K562 (cell line): ENCODE measurements at regions not wholly inside any gene's neighbourhood (a gene's known extent, or its start where the extent isn't known, plus 50 kb on each side); places are given as distances from the start of the nearest gene placed in this dataset.

Experiments used
- ATAC-seq: fragments of 200-7000 bp; cut with Tn5 transposase; 3 replicates; pipeline ENCODE4 v1.9.1; 2020; ENCODE audit warnings: moderate library complexity
- BruUV-seq: library from RNA; stranded (reverse); fragments of 400-500 nt; replicated peaks from 2 replicates; lab custom pipeline; 2021; lab: Mats Ljungman, UMichigan
- CTCF ChIA-PET: fragments of 300-600 bp; formaldehyde crosslinking; extraction: SDS; loops from one replicate; lab custom pipeline; 2021; ENCODE audit warnings: low intra/inter-chr PET ratio; lab: Yijun Ruan, JAX
- POLR2A ChIA-PET: fragments of 300-600, 350-650 bp; sonication (Branson Sonifier 250); formaldehyde crosslinking; extraction: SDS; loops from one replicate; lab custom pipeline; 2021; ENCODE audit warnings: antibody characterized with exemption, inconsistent platforms; lab: Yijun Ruan, JAX
- DNase-seq, 4 experiments: peaks; one replicate each; pipeline versions ENCODE4 v3.0.0 to v3.0.0-alpha.2; 2011 to 2018; ENCODE audit warnings: low spot score in 3 of 4, mixed read lengths in 3 of 4; ENCODE audit errors: extremely low read depth in 1 of 4
- FAIRE-seq: peaks from 2 replicates; lab custom pipeline; 2011; peaks lifted over from hg19 to GRCh38; lab: Jason Lieb, UNC
- H2AFZ ChIP-seq: 2 replicates; pipeline ENCODE4 v1.6.0; 2011; ENCODE audit warnings: low read depth, low read length, control low read depth, inconsistent platforms
- H3K27ac ChIP-seq: fragments of 200-600 bp; 3 replicates; pipeline ENCODE4 v1.8.0; 2011; ENCODE audit warnings: low read depth, mild to moderate bottlenecking, control low read depth, inconsistent platforms, low read length, moderate library complexity, mixed read lengths; ENCODE audit errors: extremely low read depth
- H3K27me3 ChIP-seq, 2 experiments: fragments of 300-600 bp in 1 of 2; 2 replicates in 1 of 2; 3 replicates in 1 of 2; pipeline versions ENCODE4 v1.6.0 to v1.8.0; 2011; ENCODE audit warnings: inconsistent platforms in 2 of 2, low read length in 2 of 2, mild to moderate bottlenecking in 1 of 2, mixed read lengths in 1 of 2, moderate library complexity in 1 of 2; ENCODE audit not compliant: control insufficient read depth in 2 of 2, insufficient read depth in 2 of 2
- H3K36me3 ChIP-seq: fragments of 300-600 bp; 3 replicates; pipeline ENCODE4 v1.8.0; 2011; ENCODE audit warnings: mild to moderate bottlenecking, low read length, inconsistent platforms; ENCODE audit not compliant: control insufficient read depth, insufficient read depth
- H3K4me1 ChIP-seq, 2 experiments: fragments of 200-600 bp in 1 of 2; replicated peaks in 1 of 2; 2 replicates in 1 of 2; 3 replicates in 1 of 2; pipeline versions ENCODE4 v1.5.1 to v1.8.0; 2011; ENCODE audit warnings: inconsistent platforms in 2 of 2, low read length in 2 of 2, mild to moderate bottlenecking in 1 of 2, mixed read lengths in 1 of 2, moderate library complexity in 1 of 2; ENCODE audit not compliant: control insufficient read depth in 2 of 2, insufficient read depth in 2 of 2
- H3K4me2 ChIP-seq: 2 replicates; pipeline ENCODE4 v1.6.1; 2011; ENCODE audit warnings: low read length, control low read depth, inconsistent platforms, mixed read lengths; ENCODE audit not compliant: insufficient read depth
- H3K4me3 ChIP-seq: fragments of 200-600 bp; sonication (generic), shearing (Covaris generic); 2 replicates; pipeline ENCODE4 v1.5.1; 2016; ENCODE audit warnings: control low read depth, inconsistent platforms
- H3K79me2 ChIP-seq: fragments of 200-600 bp; 3 replicates; pipeline ENCODE4 v1.8.0; 2011; ENCODE audit warnings: low read length, inconsistent platforms; ENCODE audit not compliant: control insufficient read depth, insufficient read depth
- H3K9ac ChIP-seq, 2 experiments: 2 replicates each; pipeline versions ENCODE4 v1.6.0 to v1.6.1; 2011; ENCODE audit warnings: low read depth in 2 of 2, low read length in 2 of 2, control low read depth in 1 of 2, inconsistent platforms in 1 of 2, mild to moderate bottlenecking in 1 of 2, mixed read lengths in 1 of 2; ENCODE audit not compliant: insufficient read depth in 1 of 2
- H3K9me1 ChIP-seq: one replicate; pipeline ENCODE4 v1.6.0; 2011; ENCODE audit warnings: inconsistent platforms, mild to moderate bottlenecking, low read length, moderate library complexity; ENCODE audit not compliant: control insufficient read depth, insufficient read depth
- H3K9me3 ChIP-seq: replicated peaks from 2 replicates; pipeline ENCODE4 v1.5.1; 2011; ENCODE audit warnings: low read depth, low read length, inconsistent platforms; ENCODE audit not compliant: control insufficient read depth, insufficient read depth
- H4K20me1 ChIP-seq: replicated peaks from 2 replicates; pipeline ENCODE4 v1.6.1; 2011; ENCODE audit warnings: low read length, inconsistent platforms, mixed read lengths; ENCODE audit not compliant: control insufficient read depth, insufficient read depth
- ARID3A ChIP-seq: IDR thresholded peaks from 2 replicates; pipeline ENCODE4 v1.6.1; 2012; ENCODE audit warnings: low read depth, low read length, improper control_type of control experiment, borderline replicate concordance
- CAMTA2 ChIP-seq: fragments of 250-450 bp; sonication (Bioruptor Pico); conservative IDR thresholded peaks from 2 replicates; pipeline ENCODE4 v1.5.1; 2022
- CXXC5 ChIP-seq: fragments of 250-450 bp; sonication (Bioruptor Pico); IDR thresholded peaks from 2 replicates; pipeline ENCODE4 v1.8.0; 2022; ENCODE audit warnings: inconsistent platforms, mild to moderate bottlenecking, moderate library complexity
- FOXA3 ChIP-seq, 2 experiments: fragments of 450-650 bp in 1 of 2; sonication (generic) in 1 of 2; formaldehyde crosslinking; IDR thresholded peaks in 1 of 2; conservative IDR thresholded peaks in 1 of 2; 2 replicates each; pipeline versions ENCODE4 v1.4.0 to v1.8.0; 2020 to 2022; ENCODE audit warnings: mild to moderate bottlenecking in 2 of 2, missing genetic modification reagents in 1 of 2
- GATAD2B ChIP-seq: fragments of 450-650 bp; IDR thresholded peaks from 2 replicates; pipeline ENCODE4 v1.6.1; 2017; ENCODE audit warnings: mild to moderate bottlenecking, borderline replicate concordance
- HOMEZ ChIP-seq: fragments of 250-450 bp; sonication (Bioruptor Pico); IDR thresholded peaks from 2 replicates; pipeline ENCODE4 v1.4.0; 2020; ENCODE audit warnings: mild to moderate bottlenecking, moderate library complexity
- KLF13 ChIP-seq: fragments of 450-650 bp; IDR thresholded peaks from 2 replicates; pipeline ENCODE4 v1.6.1; 2016; ENCODE audit warnings: missing genetic modification characterization, low read depth, mild to moderate bottlenecking, missing compliant biosample characterization, moderate library complexity, borderline replicate concordance
- POLR2A ChIP-seq: fragments of 450-650 bp; conservative IDR thresholded peaks from 2 replicates; pipeline ENCODE4 v1.6.1; 2016
- POLR2G ChIP-seq: fragments of 200-400 bp; formaldehyde crosslinking; IDR thresholded peaks from 2 replicates; pipeline ENCODE4 v1.6.1; 2017; ENCODE audit warnings: low read depth, mild to moderate bottlenecking, antibody characterized with exemption, low read length, moderate library complexity
- SMAD4 ChIP-seq: fragments of 250-450 bp; sonication (Bioruptor Pico); conservative IDR thresholded peaks from 2 replicates; pipeline ENCODE4 v1.8.0; 2021; ENCODE audit warnings: inconsistent platforms, mild to moderate bottlenecking, moderate library complexity
- STAT5B ChIP-seq: fragments of 250-450 bp; sonication (Bioruptor Pico); IDR thresholded peaks from 2 replicates; pipeline ENCODE4 v1.8.0; 2021; ENCODE audit warnings: mild to moderate bottlenecking, inconsistent platforms
- TRIM25 ChIP-seq: fragments of 450-650 bp; IDR thresholded peaks from 2 replicates; pipeline ENCODE4 v1.7.0; 2016; ENCODE audit warnings: borderline replicate concordance
- ZBTB17 ChIP-seq: fragments of 450-650 bp; formaldehyde crosslinking; IDR thresholded peaks from 2 replicates; pipeline ENCODE4 v1.4.0; 2020; ENCODE audit warnings: mild to moderate bottlenecking
- ZBTB2 ChIP-seq: fragments of 450-650 bp; IDR thresholded peaks from 2 replicates; pipeline ENCODE4 v1.6.1; 2016; ENCODE audit warnings: antibody characterized with exemption
- ZNF766 ChIP-seq: fragments of 200-800 bp; sonication (Bioruptor generic); conservative IDR thresholded peaks from 2 replicates; pipeline ENCODE4 v1.6.1; 2016; ENCODE audit warnings: missing genetic modification characterization, missing compliant biosample characterization
- WGBS: fragments of 100-300 bp; shearing (Covaris generic); methylation state at CpG from one replicate; pipeline ENCODE4 v1.1.6; 2016; ENCODE audit warnings: low coverage, mixed read lengths; ENCODE audit not compliant: insufficient coverage; ENCODE audit errors: missing lambda C conversion rate; 5-methylcytosine and 5-hydroxymethylcytosine counted together
- in situ Hi-C: fragments of 300-500 bp; cut with MboI; formaldehyde crosslinking; loops from 4 replicates; pipeline ENCODE4 v1.15.0; 2018; ENCODE audit warnings: inconsistent platforms, mixed read lengths
- intact Hi-C: fragments of 100-400 bp; cut with micrococcal nuclease; formaldehyde crosslinking; loops from 2 replicates; pipeline ENCODE4 v1.14.2; 2022

- TF ChIP-seq STAT5B (CRISPR knock-in tag) (no peak), KLF13 (tag) (no peak)
Measured at GRCh38 chr9:68627104-68627503, 77.9 kb upstream of the PIP5K1B start (continued).

GRCh38 chr9:68627594-68627993, 77.4 kb upstream of the PIP5K1B start:
- BruUV-seq: no TSS peak
- ChIA-PET POLR2A (no interaction called here), CTCF (no interaction called here)
- H3K4me2 ChIP-seq: no peak overlapping the region
- intact Hi-C loops (no loop called here), in situ Hi-C loops (no loop called here)
- H2AFZ ChIP-seq: no peak overlapping the region
- H3K27ac ChIP-seq: no peak overlapping the region
- no peaks in the 10 kb centered on the region for H4K20me1 ChIP-seq
- DNase-seq (no peak), FAIRE-seq (no peak), ATAC-seq (no peak)
- H3K9ac ChIP-seq: no peak overlapping the region
- no peaks in the 10 kb centered on the region for H3K36me3 ChIP-seq
- H3K79me2 ChIP-seq: no peaks in the 10 kb centered on the region
- H3K4me3 ChIP-seq: no peak overlapping the region
- H3K9me1 ChIP-seq: no peaks in the 10 kb centered on the region
- H3K9me3 ChIP-seq: no peaks in the 10 kb centered on the region
- peaks cover 0 to 15% of the 10 kb centered on the region in 2 experiments; a peak in 3 of 5 replicates for H3K4me1 ChIP-seq
- 23% methylated on average over 2 of the region's 2 CpGs for WGBS
- H3K27me3 ChIP-seq: no peaks in the 10 kb centered on the region; a peak in 1 of 5 replicates
- TF ChIP-seq GATAD2B: no peak
- TF ChIP-seq POLR2A: no peak
- no peak for TF ChIP-seq ZBTB2
- TF ChIP-seq CXXC5 (CRISPR knock-in tag): no peak
- no peak for TF ChIP-seq ZBTB17 (CRISPR knock-in tag)
- TF ChIP-seq SMAD4 (CRISPR knock-in tag): no peak
- no peak for TF ChIP-seq FOXA3 (CRISPR knock-in tag; conservative IDR thresholded peaks at IDR 0.05 in 1 of 2, IDR thresholded peaks at IDR 0.05 in 1 of 2)
- TF ChIP-seq CAMTA2 (CRISPR knock-in tag): no peak
- TF ChIP-seq TRIM25: no peak
- no peak for TF ChIP-seq POLR2G
- no peak for TF ChIP-seq ARID3A
- no peak for TF ChIP-seq ZNF766
- no peak for TF ChIP-seq HOMEZ (CRISPR knock-in tag)
